IMR-90 (cell line): ENCODE measurements at regions not wholly inside any gene's neighbourhood (a gene's known extent, or its start where the extent isn't known, plus 50 kb on each side); places are given as distances from the start of the nearest gene placed in this dataset.

Experiments
- ATAC-seq: fragments of 200-7000 bp; cut with Tn5 transposase; 2 replicates; pipeline ENCODE4 v1.9.1; 2020; ENCODE audit warnings: low read depth, mild to moderate bottlenecking, moderate library complexity
- BruUV-seq: library from RNA; stranded (reverse); fragments of 400-500 nt; replicated peaks from 2 replicates; lab custom pipeline; 2021; lab: Mats Ljungman, UMichigan
- CTCF ChIA-PET: fragments of 300-600 bp; formaldehyde crosslinking; extraction: SDS; loops from one replicate; lab custom pipeline; 2021; ENCODE audit warnings: antibody characterized with exemption; lab: Yijun Ruan, JAX
- POLR2A ChIA-PET: fragments of 300-600 bp; sonication (Branson Sonifier 250); formaldehyde crosslinking; loops from one replicate; lab custom pipeline; 2022; ENCODE audit warnings: antibody characterized with exemption; ENCODE audit not compliant: unreplicated experiment; lab: Charles Lee
- DNase-seq: peaks from one replicate; pipeline ENCODE4 v3.0.0; 2013
- H2AFZ ChIP-seq: replicated peaks from 2 replicates; pipeline ENCODE3; 2013; ENCODE audit warnings: low read length, mild to moderate bottlenecking; ENCODE audit not compliant: poor library complexity
- H2AK5ac ChIP-seq: 2 replicates; pipeline ENCODE4 v1.6.1; 2013; ENCODE audit warnings: low read depth, low read length, inconsistent platforms
- H2AK9ac ChIP-seq: replicated peaks from 2 replicates; pipeline ENCODE3; 2013; ENCODE audit warnings: mild to moderate bottlenecking, low read depth, low read length, moderate library complexity; ENCODE audit not compliant: poor library complexity
- H2BK120ac ChIP-seq: 2 replicates; pipeline ENCODE4 v1.6.1; 2013; ENCODE audit warnings: low read depth, low read length, inconsistent platforms
- H2BK15ac ChIP-seq: 3 replicates; pipeline ENCODE4 v1.6.1; 2013; ENCODE audit warnings: low read depth, low read length, inconsistent platforms
- H2BK20ac ChIP-seq: 2 replicates; pipeline ENCODE4 v1.6.1; 2013; ENCODE audit warnings: low read depth, mild to moderate bottlenecking, inconsistent platforms, low read length, moderate library complexity
- H2BK5ac ChIP-seq: 2 replicates; pipeline ENCODE4 v1.6.1; 2013; ENCODE audit warnings: mild to moderate bottlenecking, low read depth, low read length, inconsistent platforms; ENCODE audit not compliant: poor library complexity, severe bottlenecking
- H3K14ac ChIP-seq: replicated peaks from 2 replicates; pipeline ENCODE4 v1.6.1; 2013; ENCODE audit warnings: low read depth, low read length, inconsistent platforms
- H3K18ac ChIP-seq: 2 replicates; pipeline ENCODE4 v1.6.1; 2013; ENCODE audit warnings: low read depth, low read length, control low read depth
- H3K23ac ChIP-seq: 2 replicates; pipeline ENCODE4 v1.6.1; 2013; ENCODE audit warnings: low read depth, low read length, inconsistent platforms
- H3K27ac ChIP-seq: 2 replicates; pipeline ENCODE4 v1.5.1; 2013; ENCODE audit warnings: mild to moderate bottlenecking, control low read depth, low read length; ENCODE audit not compliant: insufficient read depth
- H3K27me3 ChIP-seq: 2 replicates; pipeline ENCODE4 v1.6.1; 2013; ENCODE audit warnings: low read length; ENCODE audit not compliant: control insufficient read depth, insufficient read depth
- H3K36me3 ChIP-seq: 2 replicates; pipeline ENCODE4 v1.6.1; 2013; ENCODE audit warnings: low read length, mixed read lengths; ENCODE audit not compliant: control insufficient read depth, insufficient read depth
- H3K4ac ChIP-seq: 2 replicates; pipeline ENCODE4 v1.6.1; 2013; ENCODE audit warnings: low read depth, low read length, inconsistent platforms
- H3K4me1 ChIP-seq: 2 replicates; pipeline ENCODE4 v1.6.1; 2013; ENCODE audit warnings: low read length, mixed read lengths; ENCODE audit not compliant: control insufficient read depth, insufficient read depth
- H3K4me2 ChIP-seq: 2 replicates; pipeline ENCODE4 v1.6.1; 2013; ENCODE audit warnings: low read depth, mild to moderate bottlenecking, control low read depth, low read length, moderate library complexity
- H3K4me3 ChIP-seq: 2 replicates; pipeline ENCODE4 v1.5.1; 2013; ENCODE audit warnings: low read depth, mild to moderate bottlenecking, control low read depth, low read length, moderate library complexity; ENCODE audit not compliant: insufficient read depth
- H3K56ac ChIP-seq: 2 replicates; pipeline ENCODE4 v1.6.1; 2013; ENCODE audit warnings: low read length, inconsistent platforms; ENCODE audit not compliant: insufficient read depth; ENCODE audit errors: extremely low read depth
- H3K79me1 ChIP-seq, 2 experiments: 2 replicates each; pipeline ENCODE4 v1.6.1; 2013; ENCODE audit warnings: low read length in 2 of 2, inconsistent platforms in 1 of 2, low read depth in 1 of 2
- H3K9ac ChIP-seq: 2 replicates; pipeline ENCODE4 v1.6.1; 2013; ENCODE audit warnings: low read depth, low read length, control low read depth
- H3K9me1 ChIP-seq: 2 replicates; pipeline ENCODE4 v1.6.1; 2013; ENCODE audit warnings: low read length, inconsistent platforms; ENCODE audit not compliant: insufficient read depth
- H3K9me3 ChIP-seq: 2 replicates; pipeline ENCODE4 v1.6.1; 2013; ENCODE audit warnings: low read length; ENCODE audit not compliant: control insufficient read depth, insufficient read depth
- H4K20me1 ChIP-seq: 2 replicates; pipeline ENCODE4 v1.6.1; 2013; ENCODE audit warnings: low read length, inconsistent platforms; ENCODE audit not compliant: insufficient read depth
- H4K5ac ChIP-seq: 2 replicates; pipeline ENCODE4 v1.6.1; 2013; ENCODE audit warnings: mild to moderate bottlenecking, low read depth, low read length, control low read depth
- H4K8ac ChIP-seq, 2 experiments: 2 replicates each; pipeline ENCODE4 v1.6.1; 2013; ENCODE audit warnings: low read depth in 2 of 2, low read length in 2 of 2, control low read depth in 1 of 2, inconsistent platforms in 1 of 2
- H4K91ac ChIP-seq: 2 replicates; pipeline ENCODE4 v1.6.1; 2013; ENCODE audit warnings: low read depth, low read length, inconsistent platforms; ENCODE audit not compliant: insufficient read depth
- BHLHE40 ChIP-seq: fragments of 150-350 bp; IDR thresholded peaks from 2 replicates; pipeline ENCODE4 v1.6.1; 2016; ENCODE audit warnings: mild to moderate bottlenecking, low read depth, low read length
- CEBPB ChIP-seq: IDR thresholded peaks from 2 replicates; pipeline ENCODE4 v1.6.1; 2012; ENCODE audit warnings: low read depth, low read length, improper control_type of control experiment
- CHD1 ChIP-seq: IDR thresholded peaks from 2 replicates; pipeline ENCODE4 v1.6.1; 2012; ENCODE audit warnings: low read depth, low read length, improper control_type of control experiment
- FOS ChIP-seq: fragments of 150-350 bp; IDR thresholded peaks from 2 replicates; pipeline ENCODE4 v1.6.1; 2016; ENCODE audit warnings: low read depth, low read length
- MAZ ChIP-seq: IDR thresholded peaks from 2 replicates; pipeline ENCODE4 v1.6.1; 2012; ENCODE audit warnings: low read depth, mild to moderate bottlenecking, low read length, improper control_type of control experiment, moderate library complexity, borderline replicate concordance
- MXI1 ChIP-seq: IDR thresholded peaks from 2 replicates; pipeline ENCODE4 v1.6.1; 2012; ENCODE audit warnings: low read depth, mild to moderate bottlenecking, low read length, moderate library complexity, borderline replicate concordance
- NFE2L2 ChIP-seq: fragments of 150-350 bp; IDR thresholded peaks from 2 replicates; pipeline ENCODE4 v1.6.1; 2016; ENCODE audit warnings: low read depth, mild to moderate bottlenecking, low read length
- WGBS, 2 experiments: methylation state at CpG; one replicate each; pipeline versions ENCODE4 v1.1.5 to v1.1.7; 2013; ENCODE audit warnings: missing lambda C conversion rate in 2 of 2; ENCODE audit not compliant: insufficient read length in 1 of 2; ENCODE audit errors: extremely low coverage in 2 of 2; 5-methylcytosine and 5-hydroxymethylcytosine counted together
- dilution Hi-C: fragments of 300-500 bp; cut with HindIII; formaldehyde crosslinking; loops from one replicate; pipeline ENCODE4 v1.14.3; 2018; ENCODE audit warnings: low sequenced_read_pairs; ENCODE audit not compliant: unreplicated experiment
- in situ Hi-C: fragments of 300-500 bp; cut with MboI; formaldehyde crosslinking; loops from 3 replicates; pipeline ENCODE4 v1.14.3; 2019; ENCODE audit warnings: low sequenced_read_pairs, inconsistent platforms, mixed read lengths
- intact Hi-C: fragments of 100-400 bp; cut with micrococcal nuclease; formaldehyde crosslinking; loops from 2 replicates; pipeline ENCODE4 v1.10.0; 2022
- TF ChIP-seq, protein P1 (sequence below): conservative IDR thresholded peaks from 2 replicates; pipeline ENCODE4 v1.5.1; 2012; ENCODE audit warnings: mild to moderate bottlenecking, low read depth, low read length, improper control_type of control experiment
- TF ChIP-seq, protein P2 (sequence below): fragments of 150-350 bp; IDR thresholded peaks from 2 replicates; pipeline ENCODE4 v1.6.1; 2017; ENCODE audit warnings: mild to moderate bottlenecking, antibody characterized with exemption, low read length, low read depth
- TF ChIP-seq, protein P3 (sequence below): fragments of 150-350 bp; IDR thresholded peaks from 2 replicates; pipeline ENCODE4 v1.6.1; 2016; ENCODE audit warnings: low read depth, mild to moderate bottlenecking, low read length, moderate library complexity, borderline replicate concordance

DNA sequence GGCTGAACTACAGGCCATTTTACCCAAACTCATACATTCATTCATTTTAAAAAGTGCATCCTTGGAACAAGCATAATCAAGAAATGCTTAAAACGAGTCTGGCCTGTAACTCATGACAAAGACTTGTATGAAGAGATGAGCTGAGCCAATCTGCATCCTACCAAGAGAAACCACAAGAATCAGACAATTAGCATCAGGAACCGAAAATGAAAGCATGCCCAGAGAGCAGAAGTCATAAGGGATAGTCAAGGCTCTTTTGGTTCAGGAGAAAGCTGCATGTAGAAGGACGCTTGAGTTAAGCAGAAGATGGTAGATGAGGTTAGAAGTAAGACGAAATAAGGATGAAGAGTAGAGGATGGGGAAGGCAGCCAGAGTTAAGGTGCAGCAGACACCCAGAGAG, 137.0 kb upstream of the CTNNA2 start:
- Histone ChIP-seq H3K4ac (no peak overlapping the region), H3K14ac (no peak overlapping the region), H3K56ac (no peak overlapping the region), H2AFZ (no peak overlapping the region), H3K36me3 (no peaks in the 10 kb centered on the region), H4K5ac (no peak overlapping the region), H2BK120ac (no peak overlapping the region), H4K91ac (no peak overlapping the region), H2AK5ac (no peak overlapping the region), H3K23ac (no peak overlapping the region), H3K4me1 (no peaks in the 10 kb centered on the region), H4K20me1 (no peaks in the 10 kb centered on the region), H2AK9ac (no peak overlapping the region), H3K18ac (no peak overlapping the region), H3K4me3 (no peak overlapping the region), H3K9me1 (no peaks in the 10 kb centered on the region), H3K79me1 (no peaks in the 10 kb centered on the region), H3K27ac (no peak overlapping the region), H3K9me3 (peaks cover 13% of the 10 kb centered on the region), H3K4me2 (no peak overlapping the region), H4K8ac (no peak overlapping the region), H2BK15ac (no peak overlapping the region), H2BK5ac (no peak overlapping the region), H3K27me3 (no peaks in the 10 kb centered on the region), H2BK20ac (no peak overlapping the region), H3K9ac (no peak overlapping the region)
- TF ChIP-seq NFE2L2 = no peak
- TF ChIP-seq, protein P1, sequence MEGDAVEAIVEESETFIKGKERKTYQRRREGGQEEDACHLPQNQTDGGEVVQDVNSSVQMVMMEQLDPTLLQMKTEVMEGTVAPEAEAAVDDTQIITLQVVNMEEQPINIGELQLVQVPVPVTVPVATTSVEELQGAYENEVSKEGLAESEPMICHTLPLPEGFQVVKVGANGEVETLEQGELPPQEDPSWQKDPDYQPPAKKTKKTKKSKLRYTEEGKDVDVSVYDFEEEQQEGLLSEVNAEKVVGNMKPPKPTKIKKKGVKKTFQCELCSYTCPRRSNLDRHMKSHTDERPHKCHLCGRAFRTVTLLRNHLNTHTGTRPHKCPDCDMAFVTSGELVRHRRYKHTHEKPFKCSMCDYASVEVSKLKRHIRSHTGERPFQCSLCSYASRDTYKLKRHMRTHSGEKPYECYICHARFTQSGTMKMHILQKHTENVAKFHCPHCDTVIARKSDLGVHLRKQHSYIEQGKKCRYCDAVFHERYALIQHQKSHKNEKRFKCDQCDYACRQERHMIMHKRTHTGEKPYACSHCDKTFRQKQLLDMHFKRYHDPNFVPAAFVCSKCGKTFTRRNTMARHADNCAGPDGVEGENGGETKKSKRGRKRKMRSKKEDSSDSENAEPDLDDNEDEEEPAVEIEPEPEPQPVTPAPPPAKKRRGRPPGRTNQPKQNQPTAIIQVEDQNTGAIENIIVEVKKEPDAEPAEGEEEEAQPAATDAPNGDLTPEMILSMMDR = no peak
- TF ChIP-seq CHD1 = no peak
- no peak for TF ChIP-seq MAZ
- no peak for TF ChIP-seq FOS
- TF ChIP-seq, protein P2, sequence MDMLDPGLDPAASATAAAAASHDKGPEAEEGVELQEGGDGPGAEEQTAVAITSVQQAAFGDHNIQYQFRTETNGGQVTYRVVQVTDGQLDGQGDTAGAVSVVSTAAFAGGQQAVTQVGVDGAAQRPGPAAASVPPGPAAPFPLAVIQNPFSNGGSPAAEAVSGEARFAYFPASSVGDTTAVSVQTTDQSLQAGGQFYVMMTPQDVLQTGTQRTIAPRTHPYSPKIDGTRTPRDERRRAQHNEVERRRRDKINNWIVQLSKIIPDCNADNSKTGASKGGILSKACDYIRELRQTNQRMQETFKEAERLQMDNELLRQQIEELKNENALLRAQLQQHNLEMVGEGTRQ = no peak
- TF ChIP-seq BHLHE40 = no peak
- TF ChIP-seq CEBPB = no peak
- no peak for TF ChIP-seq MXI1
- TF ChIP-seq, protein P3, sequence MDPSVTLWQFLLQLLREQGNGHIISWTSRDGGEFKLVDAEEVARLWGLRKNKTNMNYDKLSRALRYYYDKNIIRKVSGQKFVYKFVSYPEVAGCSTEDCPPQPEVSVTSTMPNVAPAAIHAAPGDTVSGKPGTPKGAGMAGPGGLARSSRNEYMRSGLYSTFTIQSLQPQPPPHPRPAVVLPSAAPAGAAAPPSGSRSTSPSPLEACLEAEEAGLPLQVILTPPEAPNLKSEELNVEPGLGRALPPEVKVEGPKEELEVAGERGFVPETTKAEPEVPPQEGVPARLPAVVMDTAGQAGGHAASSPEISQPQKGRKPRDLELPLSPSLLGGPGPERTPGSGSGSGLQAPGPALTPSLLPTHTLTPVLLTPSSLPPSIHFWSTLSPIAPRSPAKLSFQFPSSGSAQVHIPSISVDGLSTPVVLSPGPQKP = no peak
- ChIA-PET POLR2A (no interaction called here), CTCF (interaction anchor here (0.6 kb wide), 1 partner anchor 8 kb away, joined by 5 read pairs; no protein-coding TSS in a partner anchor)
- no peak for DNase-seq
- intact Hi-C loops (no loop called here), in situ Hi-C loops (no loop called here), dilution Hi-C loops (no loop called here)
- 49% methylated on average over 2 of the region's 4 CpGs; no CpG with 5 or more reads in 1 of the 2 experiments for WGBS, 2 experiments
- no peak for ATAC-seq
- no TSS peak for BruUV-seq
